Epithelial cell of proximal tubule (primary cell): ENCODE measurements at regions not wholly inside any gene's neighbourhood (a gene's known extent, or its start where the extent isn't known, plus 50 kb on each side); places are given as distances from the start of the nearest gene placed in this dataset.

ENCODE experiments used
- DNase-seq: peaks from one replicate; pipeline ENCODE4 v3.0.0-alpha.2; 2011; ENCODE audit warnings: low read depth
- H3K4me3 ChIP-seq: 2 replicates; pipeline ENCODE4 v1.5.1; 2011; ENCODE audit warnings: low read depth, mild to moderate bottlenecking, low read length
- TF ChIP-seq, protein P1 (sequence below): conservative IDR thresholded peaks from 2 replicates; pipeline ENCODE4 v1.5.1; 2012; ENCODE audit warnings: low read depth, mild to moderate bottlenecking, low read length

DNA sequence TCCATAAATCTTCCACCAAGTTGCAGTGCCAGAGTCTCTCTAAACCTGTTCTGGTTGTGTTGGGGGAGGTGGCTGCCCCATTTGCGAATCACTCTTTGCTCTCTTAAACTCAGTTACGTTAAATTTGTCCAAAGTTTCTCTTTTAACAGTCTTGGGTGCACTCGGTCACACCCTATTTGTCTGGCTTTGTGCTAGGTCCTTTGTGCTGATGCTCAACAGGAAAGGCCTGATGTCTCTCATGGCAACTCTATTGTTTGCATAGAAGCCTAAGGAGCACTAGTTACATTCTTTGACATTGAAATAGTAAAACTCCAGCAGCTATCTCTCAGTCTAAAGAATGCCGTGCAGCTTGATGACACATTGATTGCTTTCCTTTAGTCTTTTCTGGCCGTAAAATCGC is 105.1 kb downstream of the TRMT11 start:
- TF ChIP-seq, protein P1, sequence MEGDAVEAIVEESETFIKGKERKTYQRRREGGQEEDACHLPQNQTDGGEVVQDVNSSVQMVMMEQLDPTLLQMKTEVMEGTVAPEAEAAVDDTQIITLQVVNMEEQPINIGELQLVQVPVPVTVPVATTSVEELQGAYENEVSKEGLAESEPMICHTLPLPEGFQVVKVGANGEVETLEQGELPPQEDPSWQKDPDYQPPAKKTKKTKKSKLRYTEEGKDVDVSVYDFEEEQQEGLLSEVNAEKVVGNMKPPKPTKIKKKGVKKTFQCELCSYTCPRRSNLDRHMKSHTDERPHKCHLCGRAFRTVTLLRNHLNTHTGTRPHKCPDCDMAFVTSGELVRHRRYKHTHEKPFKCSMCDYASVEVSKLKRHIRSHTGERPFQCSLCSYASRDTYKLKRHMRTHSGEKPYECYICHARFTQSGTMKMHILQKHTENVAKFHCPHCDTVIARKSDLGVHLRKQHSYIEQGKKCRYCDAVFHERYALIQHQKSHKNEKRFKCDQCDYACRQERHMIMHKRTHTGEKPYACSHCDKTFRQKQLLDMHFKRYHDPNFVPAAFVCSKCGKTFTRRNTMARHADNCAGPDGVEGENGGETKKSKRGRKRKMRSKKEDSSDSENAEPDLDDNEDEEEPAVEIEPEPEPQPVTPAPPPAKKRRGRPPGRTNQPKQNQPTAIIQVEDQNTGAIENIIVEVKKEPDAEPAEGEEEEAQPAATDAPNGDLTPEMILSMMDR = no peak
- H3K4me3 ChIP-seq = no peak overlapping the region
- DNase-seq = no peak

DNA sequence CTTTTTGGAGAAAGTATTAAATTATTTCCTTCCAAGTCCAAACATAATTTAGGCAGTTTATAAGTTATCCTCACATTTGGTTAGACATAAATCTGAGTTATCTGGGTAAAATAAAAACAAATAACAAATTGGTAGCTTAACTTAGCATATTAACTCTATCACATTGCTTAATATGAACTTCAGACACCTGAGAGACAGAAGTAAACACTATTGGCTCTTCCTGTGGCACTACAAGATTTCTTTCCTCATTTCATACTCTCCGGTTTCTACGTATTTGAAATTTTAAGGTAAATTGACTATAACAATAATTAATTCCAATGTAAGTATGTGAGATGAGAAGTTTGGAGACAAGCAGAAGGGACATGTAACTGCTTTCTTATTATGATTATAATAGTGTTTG is 106.8 kb downstream of the TRMT11 start:
- DNase-seq = no peak
- TF ChIP-seq, protein P1 = no peak
- no peak overlapping the region for H3K4me3 ChIP-seq

DNA sequence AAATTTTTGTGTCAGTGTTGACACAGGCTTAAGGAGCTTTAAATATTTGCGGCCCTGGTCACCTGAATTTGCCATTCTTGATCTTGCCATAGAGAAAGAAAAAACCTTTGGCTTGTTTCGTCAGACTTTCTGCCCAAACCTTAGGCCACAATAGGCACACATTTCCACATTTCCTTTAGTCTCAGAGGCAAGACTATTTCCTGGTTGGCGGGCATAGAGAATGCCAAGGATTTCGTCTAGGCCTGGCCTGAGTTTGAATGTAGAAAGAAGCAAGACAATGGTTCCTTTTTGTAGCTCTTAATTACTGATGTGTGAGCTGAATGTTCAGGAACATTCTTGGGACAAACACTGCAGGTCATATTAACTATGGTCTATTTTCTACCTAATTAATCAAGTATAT is 108.1 kb downstream of the TRMT11 start:
- H3K4me3 ChIP-seq = no peak overlapping the region
- DNase-seq = no peak
- TF ChIP-seq, protein P1 = no peak

DNA sequence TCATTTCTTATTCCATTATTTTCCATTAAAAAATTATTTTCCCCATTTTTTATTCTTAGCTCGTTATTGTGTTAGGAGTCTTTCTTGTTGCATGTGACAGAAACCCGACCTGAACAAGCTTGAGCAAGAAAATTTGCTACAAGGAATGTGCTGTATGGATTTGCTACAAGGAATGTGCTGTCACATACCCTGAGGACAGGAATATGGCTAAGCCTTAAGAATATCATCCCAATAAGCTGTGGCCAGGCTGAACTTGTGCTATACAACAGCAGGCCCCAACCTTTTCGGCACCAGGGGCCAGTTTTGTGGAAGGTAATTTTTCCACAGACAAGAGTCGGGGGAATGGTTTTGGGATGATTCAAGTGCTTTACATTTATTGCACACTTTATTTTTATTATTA is 114.0 kb downstream of the TRMT11 start:
- no peak for DNase-seq
- TF ChIP-seq, protein P1 = no peak

DNA sequence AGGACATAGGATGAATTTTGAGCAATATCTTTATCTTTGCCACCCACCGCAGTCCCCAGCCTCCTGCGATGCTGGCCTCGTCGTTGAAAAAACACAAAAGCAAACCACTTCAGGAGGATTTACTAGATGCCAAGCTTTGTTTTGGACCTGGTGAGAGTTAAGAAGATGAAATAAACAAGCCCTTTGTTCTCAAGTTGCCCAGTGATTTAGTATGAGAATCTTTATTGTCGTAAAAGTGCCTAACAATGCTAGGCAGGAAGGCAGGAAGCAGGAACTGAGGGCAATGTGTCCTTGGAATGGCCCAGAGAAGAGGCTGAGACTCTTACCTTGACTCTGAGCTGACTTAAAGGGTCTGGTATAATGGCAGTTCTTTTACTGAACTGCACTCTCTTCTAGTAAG is 116.0 kb downstream of the TRMT11 start:
- TF ChIP-seq, protein P1 = no peak
- no peak for DNase-seq
- no peak overlapping the region for H3K4me3 ChIP-seq

More for the DNA sequence above, 114.0 kb downstream of the TRMT11 start:
- no peak overlapping the region for H3K4me3 ChIP-seq

DNA sequence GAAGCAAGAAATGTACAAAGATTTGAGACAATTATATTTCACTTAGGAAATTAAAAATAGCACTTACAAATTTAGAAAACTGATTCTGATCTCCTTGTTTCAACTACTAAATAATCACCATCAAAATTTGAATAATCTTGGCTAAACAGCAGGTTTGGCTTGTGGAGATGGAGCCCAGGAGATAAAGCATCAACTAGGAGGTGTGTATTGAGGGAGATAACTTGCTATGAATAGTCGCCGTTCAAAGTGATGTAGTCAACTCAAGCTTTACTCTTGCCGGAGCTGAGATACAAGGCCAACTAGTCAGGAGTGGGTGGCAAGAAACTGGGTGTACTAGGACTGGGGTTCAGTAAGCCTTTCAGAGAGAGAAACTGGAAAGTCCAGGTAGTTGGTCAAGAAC is 117.7 kb downstream of the TRMT11 start:
- DNase-seq = no peak
- no peak overlapping the region for H3K4me3 ChIP-seq
- TF ChIP-seq, protein P1 = no peak

DNA sequence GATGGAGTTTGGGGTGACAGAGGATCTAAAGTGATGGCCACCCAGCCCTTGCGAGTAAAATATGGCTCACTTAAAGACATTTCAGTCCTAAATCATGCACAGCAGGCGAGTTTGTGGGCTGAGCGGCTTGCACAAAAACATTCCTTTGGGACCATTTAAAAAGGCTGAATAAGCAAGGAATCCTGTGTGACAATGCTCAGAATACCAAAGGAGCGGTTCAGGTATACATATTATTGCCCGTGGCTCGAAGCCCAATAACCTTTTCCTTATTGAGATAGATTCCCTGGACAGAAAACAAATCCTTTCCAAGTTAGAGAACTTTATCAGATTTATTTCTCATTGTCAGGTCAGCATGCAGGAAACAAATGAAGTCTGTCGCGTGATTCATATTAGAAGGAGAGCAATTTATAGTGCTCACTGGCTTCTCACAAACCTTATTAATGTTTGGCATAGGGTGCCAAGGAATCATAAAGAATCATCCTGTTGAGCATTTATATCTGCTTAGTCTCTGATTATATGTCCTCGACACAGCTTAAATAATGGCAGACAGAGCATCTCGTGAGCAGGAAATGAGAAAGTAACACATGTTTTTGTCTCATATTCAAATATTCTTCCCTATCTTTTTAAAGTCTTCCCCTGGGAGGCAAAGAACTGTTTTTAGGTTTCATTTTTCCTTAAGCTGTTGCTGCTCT is 121.3 kb downstream of the TRMT11 start:
- no peak for DNase-seq
- no peak overlapping the region for H3K4me3 ChIP-seq
- TF ChIP-seq, protein P1 = no peak
